Esophagus (tissue), 2 donors: ENCODE measurements at regions not wholly inside any gene's neighbourhood (a gene's known extent, or its start where the extent isn't known, plus 50 kb on each side); places are given as distances from the start of the nearest gene placed in this dataset.

ENCODE experiments used
- H3K27ac ChIP-seq, 2 donors: one replicate each; pipeline ENCODE4 v1.5.1; 2013; ENCODE audit warnings: low read depth in 2 of 2, mild to moderate bottlenecking in 2 of 2, inconsistent platforms in 1 of 2, low read length in 1 of 2, moderate library complexity in 1 of 2
- H3K27me3 ChIP-seq, 2 donors: one replicate each; pipeline ENCODE4 v1.6.1; 2013; ENCODE audit warnings: low read length in 2 of 2, control low read depth in 1 of 2, mild to moderate bottlenecking in 1 of 2; ENCODE audit not compliant: insufficient read depth in 2 of 2, control insufficient read depth in 1 of 2
- H3K36me3 ChIP-seq, 2 donors: one replicate each; pipeline ENCODE4 v1.6.1; 2013; ENCODE audit warnings: low read length in 1 of 2; ENCODE audit not compliant: control insufficient read depth in 2 of 2, insufficient read depth in 2 of 2
- H3K4me1 ChIP-seq, 2 donors: one replicate each; pipeline ENCODE4 v1.6.1; 2013; ENCODE audit warnings: low read length in 1 of 2; ENCODE audit not compliant: control insufficient read depth in 2 of 2, insufficient read depth in 2 of 2
- H3K4me3 ChIP-seq, 2 donors: one replicate each; pipeline ENCODE4 v1.5.1; 2013; ENCODE audit warnings: low read length in 2 of 2, mild to moderate bottlenecking in 2 of 2, low read depth in 1 of 2, moderate library complexity in 1 of 2
- H3K9me3 ChIP-seq, 2 donors: one replicate each; pipeline ENCODE4 v1.6.1; 2013; ENCODE audit warnings: mild to moderate bottlenecking in 2 of 2, low read depth in 1 of 2, low read length in 1 of 2, moderate library complexity in 1 of 2; ENCODE audit not compliant: control insufficient read depth in 2 of 2, insufficient read depth in 1 of 2
- WGBS, 2 donors: extraction: QIAGEN DNeasy Blood & Tissue Kit; methylation state at CpG; one replicate each; pipeline ENCODE4 v1.1.7; 2013; 5-methylcytosine and 5-hydroxymethylcytosine counted together
- donor health status: healthy with polysubstance abuse.
- donor health status: Bipolar disorder and iron deficiency.

DNA sequence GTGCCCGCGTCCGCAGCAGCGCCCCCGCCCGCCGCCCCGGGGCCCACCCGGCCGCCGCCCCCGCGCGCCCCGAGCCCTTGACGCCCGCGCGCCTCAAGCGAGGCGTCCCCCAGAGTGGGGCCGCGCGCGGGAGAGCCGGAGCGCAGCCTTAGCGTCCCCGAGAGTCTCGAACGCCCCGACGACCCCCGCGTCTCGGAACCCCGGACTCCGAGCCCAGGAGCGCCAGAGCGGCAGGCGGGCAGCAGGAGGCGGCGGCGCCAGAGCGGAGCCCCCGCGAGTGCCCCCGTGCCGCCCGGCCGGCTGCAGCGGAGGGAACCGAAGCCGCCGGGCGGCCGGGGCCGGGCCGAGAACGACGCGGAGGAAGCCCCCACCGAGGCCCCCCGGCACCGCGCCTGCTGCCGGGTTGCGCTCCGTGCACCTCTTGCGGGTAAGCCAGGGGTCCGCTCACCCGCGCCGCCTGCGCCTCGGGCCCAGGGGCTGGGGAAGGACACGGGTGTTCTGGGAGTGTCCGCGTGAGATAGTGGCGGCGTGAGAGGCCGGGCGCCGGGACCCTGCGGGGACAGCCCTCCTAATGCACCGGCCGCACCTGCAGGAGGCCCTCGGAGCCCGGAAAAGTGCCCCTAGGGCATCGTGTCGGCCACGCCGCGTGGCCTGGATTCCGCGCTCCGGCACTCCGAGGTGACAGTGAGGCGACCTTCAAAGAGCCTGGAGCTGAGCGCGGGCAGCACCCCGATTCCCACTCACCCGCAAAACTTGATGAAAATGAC is 52.0 kb upstream of the ULK4 start:
- no peaks in the 10 kb centered on the region for H3K9me3 ChIP-seq
- no peaks in the 10 kb centered on the region for H3K36me3 ChIP-seq
- H3K27me3 ChIP-seq, result no peaks in the 10 kb centered on the region
- 0% methylated on average over 57 to 103 of the region's 103 CpGs for WGBS, 2 donors
- H3K4me1 ChIP-seq, result peaks cover 2 to 6% of the 10 kb centered on the region in 2 donors
- H3K27ac ChIP-seq, result peak overlapping the region; percentile 79 to 81
- H3K4me3 ChIP-seq, result peak overlapping the region; percentile 66 to 91

DNA sequence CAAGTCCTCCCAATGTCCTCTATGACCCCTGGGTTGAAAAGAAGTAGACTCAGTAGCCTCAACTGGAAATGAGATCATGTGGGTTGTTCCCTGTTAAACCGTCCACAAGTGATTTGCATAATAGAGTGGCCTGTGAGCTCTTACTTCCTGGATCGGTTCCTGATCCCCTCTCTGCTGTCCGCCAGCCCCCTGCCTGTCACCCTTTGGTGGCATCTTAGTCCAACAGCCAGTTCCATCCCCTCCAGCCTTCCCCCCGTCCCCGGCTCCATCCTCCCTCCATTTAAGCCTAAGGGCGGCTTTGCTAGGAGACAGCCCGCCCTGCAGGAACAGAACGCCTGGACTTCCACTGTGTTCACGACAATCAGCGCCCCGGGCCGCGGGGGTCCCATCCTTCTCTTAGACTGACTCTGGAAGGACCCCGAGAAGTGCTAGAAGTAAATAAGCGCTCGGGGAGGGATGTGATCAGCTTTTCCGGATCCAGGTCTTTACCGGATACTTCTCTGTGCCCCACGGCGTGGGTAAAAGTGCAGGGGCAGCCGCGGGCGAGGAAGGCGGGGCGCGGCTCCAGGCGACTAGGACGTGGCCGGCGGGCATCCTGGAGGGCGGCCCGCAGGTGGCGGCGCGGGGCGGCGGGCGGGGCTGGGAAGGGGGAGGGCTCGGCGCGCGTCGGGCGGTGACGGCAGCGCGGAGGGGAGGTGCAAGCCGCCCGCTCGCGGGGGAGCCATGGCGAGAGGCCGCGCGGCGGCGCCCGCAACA is 51.2 kb upstream of the ULK4 start:
- Histone ChIP-seq H3K4me1 (peaks cover 2 to 6% of the 10 kb centered on the region in 2 donors), H3K36me3 (no peaks in the 10 kb centered on the region), H3K27ac (peak overlapping the region; percentile 81 to 98), H3K9me3 (no peaks in the 10 kb centered on the region), H3K4me3 (peak overlapping the region; percentile 66 to 91), H3K27me3 (no peaks in the 10 kb centered on the region)
- WGBS, 2 donors, result 1 to 2% methylated on average over 43 to 58 of the region's 58 CpGs

DNA sequence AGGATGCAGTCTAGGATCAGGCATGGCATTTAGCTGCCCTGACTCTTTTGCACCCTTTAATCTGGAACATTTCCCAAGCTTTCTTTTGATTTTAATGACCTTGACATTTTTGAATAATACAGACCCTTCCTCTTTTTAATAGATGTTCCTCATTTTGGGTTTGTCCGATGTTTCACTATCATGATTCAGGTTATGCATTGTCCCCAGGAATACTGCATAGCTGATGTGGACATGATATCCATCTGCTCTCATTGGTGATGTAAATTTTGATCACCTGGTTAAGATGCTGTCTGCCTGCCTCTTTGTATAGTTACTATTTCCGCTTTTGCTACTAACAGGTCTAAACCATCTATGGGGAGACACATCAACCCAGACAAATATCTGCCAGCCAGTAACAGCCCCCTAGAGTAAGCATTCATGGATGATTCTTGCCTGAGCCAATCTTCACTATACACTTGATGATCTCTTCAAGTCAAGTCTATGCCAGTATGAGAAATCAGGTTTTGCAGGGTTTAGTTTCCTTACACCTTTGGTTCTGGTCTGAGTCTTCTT is 50.6 kb upstream of the ULK4 start:
- Histone ChIP-seq H3K27ac (peak overlapping the region; percentile 81 to 98), H3K36me3 (no peaks in the 10 kb centered on the region), H3K9me3 (no peaks in the 10 kb centered on the region), H3K4me1 (peaks cover 2 to 6% of the 10 kb centered on the region in 2 donors), H3K27me3 (no peaks in the 10 kb centered on the region), H3K4me3 (no peak overlapping the region)
- WGBS, 2 donors, result 54 to 58% methylated on average over 2 of the region's 2 CpGs
